ENCODE measurements at regions not wholly inside any gene's neighbourhood (a gene's known extent, or its start where the extent isn't known, plus 50 kb on each side); places are given as distances from the start of the nearest gene placed in this dataset.

DNA sequence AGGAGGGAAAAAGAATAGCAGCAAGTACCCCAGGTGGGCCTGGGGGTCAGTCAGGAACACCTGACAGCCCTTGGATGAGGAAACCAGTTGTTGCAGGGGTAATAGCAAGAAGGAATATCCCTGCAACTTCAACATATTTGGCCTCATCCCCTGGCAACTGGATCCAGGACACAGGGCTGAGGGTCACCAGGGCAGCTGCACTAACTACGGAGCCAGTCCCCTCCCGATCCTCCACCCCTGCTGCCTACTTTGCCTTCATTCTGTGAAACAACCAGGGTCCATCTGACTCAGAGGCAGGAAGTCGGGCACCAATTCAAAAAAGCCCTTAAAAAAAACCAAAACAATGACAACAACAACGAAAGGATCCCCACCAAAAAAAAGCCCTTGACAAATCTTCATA is 52.9 kb downstream of the FRMPD3 start:
- WGBS (ENCODE audit: insufficient coverage, low coverage, low lambda C conversion rate, missing lambda C conversion rate) = 15% methylated on average over 2 of the region's 4 CpGs
- Histone ChIP-seq H3K4me3 (no peak overlapping the region), H3K27me3 (no peaks in the 10 kb centered on the region)

DNA sequence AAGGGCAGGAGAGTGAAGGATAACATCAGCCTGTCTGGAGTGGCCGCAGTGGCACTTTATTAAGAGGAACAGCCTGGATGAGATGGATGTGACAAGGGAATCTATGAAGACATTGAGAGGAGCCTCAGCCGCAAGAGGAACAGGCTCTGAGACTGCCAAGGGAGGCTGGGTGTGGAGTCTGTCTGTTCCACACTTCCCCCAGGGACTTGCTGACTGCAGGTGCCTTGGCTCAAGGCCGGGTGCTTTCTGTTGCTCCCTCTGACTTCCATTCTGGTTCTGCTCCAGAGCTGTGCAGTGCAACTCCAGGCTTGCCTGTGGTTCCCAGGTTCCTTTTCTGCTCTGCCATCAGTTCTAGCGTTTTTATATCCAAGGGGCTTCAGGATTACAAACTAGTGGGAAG is 54.6 kb downstream of the FRMPD3 start:
- ATAC-seq (no peak), DNase-seq (no peak)
- no peak for TF ChIP-seq POLR2A (IDR thresholded peaks at IDR 0.05)
- TF ChIP-seq, protein P1, sequence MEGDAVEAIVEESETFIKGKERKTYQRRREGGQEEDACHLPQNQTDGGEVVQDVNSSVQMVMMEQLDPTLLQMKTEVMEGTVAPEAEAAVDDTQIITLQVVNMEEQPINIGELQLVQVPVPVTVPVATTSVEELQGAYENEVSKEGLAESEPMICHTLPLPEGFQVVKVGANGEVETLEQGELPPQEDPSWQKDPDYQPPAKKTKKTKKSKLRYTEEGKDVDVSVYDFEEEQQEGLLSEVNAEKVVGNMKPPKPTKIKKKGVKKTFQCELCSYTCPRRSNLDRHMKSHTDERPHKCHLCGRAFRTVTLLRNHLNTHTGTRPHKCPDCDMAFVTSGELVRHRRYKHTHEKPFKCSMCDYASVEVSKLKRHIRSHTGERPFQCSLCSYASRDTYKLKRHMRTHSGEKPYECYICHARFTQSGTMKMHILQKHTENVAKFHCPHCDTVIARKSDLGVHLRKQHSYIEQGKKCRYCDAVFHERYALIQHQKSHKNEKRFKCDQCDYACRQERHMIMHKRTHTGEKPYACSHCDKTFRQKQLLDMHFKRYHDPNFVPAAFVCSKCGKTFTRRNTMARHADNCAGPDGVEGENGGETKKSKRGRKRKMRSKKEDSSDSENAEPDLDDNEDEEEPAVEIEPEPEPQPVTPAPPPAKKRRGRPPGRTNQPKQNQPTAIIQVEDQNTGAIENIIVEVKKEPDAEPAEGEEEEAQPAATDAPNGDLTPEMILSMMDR (IDR thresholded peaks at IDR 0.05) = no peak
- H3K27me3 ChIP-seq = no peaks in the 10 kb centered on the region
- H3K9me3 ChIP-seq = no peaks in the 10 kb centered on the region
- no peak overlapping the region for H3K4me3 ChIP-seq
- peaks cover 0 to 5% (median 0%) of the 10 kb centered on the region in 4 donors for H3K4me1 ChIP-seq
- 35% methylated on average over 3 of the region's 4 CpGs for WGBS (ENCODE audit: insufficient coverage, low coverage, low lambda C conversion rate, missing lambda C conversion rate)
- no peak overlapping the region for H3K27ac ChIP-seq
- no peaks in the 10 kb centered on the region for H3K36me3 ChIP-seq
- intact Hi-C loops (cut with DNase I) = no loop called here

More for the DNA sequence above, 52.9 kb downstream of the FRMPD3 start:
- TF ChIP-seq POLR2A (IDR thresholded peaks at IDR 0.05) = no peak
- TF ChIP-seq, protein P1 (IDR thresholded peaks at IDR 0.05) = no peak
- H3K36me3 ChIP-seq = no peaks in the 10 kb centered on the region
- H3K9me3 ChIP-seq = no peaks in the 10 kb centered on the region
- ATAC-seq (no peak), DNase-seq (no peak)
- no peak overlapping the region for H3K27ac ChIP-seq
- peaks cover 0 to 3% (median 0%) of the 10 kb centered on the region in 4 donors for H3K4me1 ChIP-seq
- intact Hi-C loops (cut with DNase I) = no loop called here

DNA sequence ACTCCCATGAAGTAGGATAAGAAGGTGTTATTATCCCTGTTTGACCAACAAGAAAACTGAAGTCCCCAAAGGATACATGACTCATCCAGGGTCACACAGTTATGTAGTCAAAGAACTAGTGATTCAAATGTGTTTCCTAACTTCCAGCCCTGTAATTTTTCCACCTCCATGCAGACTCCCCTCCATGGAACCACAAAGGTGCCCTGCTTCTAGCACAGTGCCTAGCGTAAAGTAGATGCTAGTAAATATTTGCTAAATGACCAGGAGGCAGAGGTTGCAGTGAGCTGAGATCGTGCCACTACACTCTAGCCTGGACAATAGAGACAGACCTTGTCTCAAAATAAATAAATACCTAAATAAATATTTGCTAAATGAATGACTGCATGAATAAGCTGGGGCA is 55.8 kb downstream of the FRMPD3 start:
- Histone ChIP-seq H3K4me3 (no peak overlapping the region), H3K9me3 (no peaks in the 10 kb centered on the region), H3K27me3 (no peaks in the 10 kb centered on the region), H3K4me1 (peaks cover 0 to 5% (median 0%) of the 10 kb centered on the region in 4 donors), H3K36me3 (no peaks in the 10 kb centered on the region), H3K27ac (no peak overlapping the region)
- ATAC-seq (no peak), DNase-seq (no peak)
- WGBS (ENCODE audit: insufficient coverage, low coverage, low lambda C conversion rate, missing lambda C conversion rate) = 28% methylated on average over 2 of the region's 2 CpGs
- TF ChIP-seq POLR2A (IDR thresholded peaks at IDR 0.05) = no peak
- TF ChIP-seq, protein P1 (IDR thresholded peaks at IDR 0.05) = no peak
- intact Hi-C loops (cut with DNase I) = no loop called here

DNA sequence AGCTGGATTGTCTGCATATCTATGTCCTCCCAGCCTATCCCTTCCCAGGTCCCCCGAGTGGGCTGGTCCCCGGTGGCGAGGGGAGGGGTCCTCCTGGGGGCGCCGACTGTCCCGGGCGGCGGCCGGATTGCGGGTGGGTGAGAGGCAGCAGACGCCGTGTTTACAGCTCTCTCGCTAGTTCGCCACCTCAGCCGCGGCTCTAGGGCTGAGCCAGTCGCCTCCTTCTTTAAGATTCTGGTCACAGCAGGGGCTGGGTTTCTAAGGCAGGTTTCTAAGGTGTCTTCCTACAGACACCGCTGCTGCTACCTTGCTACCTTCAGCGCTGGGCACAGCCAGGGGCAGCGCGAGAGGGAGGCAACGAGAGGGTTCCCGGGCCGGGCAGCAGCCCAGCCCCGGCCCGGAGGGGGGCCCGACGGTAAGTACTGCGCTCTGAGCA is 57.2 kb downstream of the FRMPD3 start:
- Histone ChIP-seq H3K4me3 (no peak overlapping the region), H3K27ac (no peak overlapping the region), H3K9me3 (no peaks in the 10 kb centered on the region), H3K36me3 (no peaks in the 10 kb centered on the region), H3K4me1 (peaks cover 0 to 5% (median 0%) of the 10 kb centered on the region in 4 donors), H3K27me3 (no peaks in the 10 kb centered on the region)
- DNase-seq = no peak
- intact Hi-C loops (cut with DNase I) = no loop called here
- 47% methylated on average over 6 of the region's 29 CpGs for WGBS (ENCODE audit: insufficient coverage, low coverage, low lambda C conversion rate, missing lambda C conversion rate)
- no peak for ATAC-seq
- TF ChIP-seq, protein P1 (IDR thresholded peaks at IDR 0.05) = no peak
- TF ChIP-seq POLR2A (IDR thresholded peaks at IDR 0.05) = no peak

Data from right lobe of liver (tissue), 6 donors.